Astrocyte (in vitro differentiated cells and primary cell): ENCODE measurements at regions not wholly inside any gene's neighbourhood (a gene's known extent, or its start where the extent isn't known, plus 50 kb on each side); places are given as distances from the start of the nearest gene placed in this dataset.

Experiments
- EZH2 ChIP-seq: IDR thresholded peaks from 2 replicates; pipeline ENCODE4 v1.6.1; 2012; ENCODE audit warnings: mild to moderate bottlenecking, low read length, inconsistent platforms; ENCODE audit not compliant: insufficient read depth
- TF ChIP-seq, protein P1 (sequence below): IDR thresholded peaks from 2 replicates; pipeline ENCODE4 v1.5.1; 2011; ENCODE audit warnings: low read depth, mild to moderate bottlenecking, inconsistent platforms, low read length, moderate library complexity; ENCODE audit not compliant: insufficient read depth

DNA sequence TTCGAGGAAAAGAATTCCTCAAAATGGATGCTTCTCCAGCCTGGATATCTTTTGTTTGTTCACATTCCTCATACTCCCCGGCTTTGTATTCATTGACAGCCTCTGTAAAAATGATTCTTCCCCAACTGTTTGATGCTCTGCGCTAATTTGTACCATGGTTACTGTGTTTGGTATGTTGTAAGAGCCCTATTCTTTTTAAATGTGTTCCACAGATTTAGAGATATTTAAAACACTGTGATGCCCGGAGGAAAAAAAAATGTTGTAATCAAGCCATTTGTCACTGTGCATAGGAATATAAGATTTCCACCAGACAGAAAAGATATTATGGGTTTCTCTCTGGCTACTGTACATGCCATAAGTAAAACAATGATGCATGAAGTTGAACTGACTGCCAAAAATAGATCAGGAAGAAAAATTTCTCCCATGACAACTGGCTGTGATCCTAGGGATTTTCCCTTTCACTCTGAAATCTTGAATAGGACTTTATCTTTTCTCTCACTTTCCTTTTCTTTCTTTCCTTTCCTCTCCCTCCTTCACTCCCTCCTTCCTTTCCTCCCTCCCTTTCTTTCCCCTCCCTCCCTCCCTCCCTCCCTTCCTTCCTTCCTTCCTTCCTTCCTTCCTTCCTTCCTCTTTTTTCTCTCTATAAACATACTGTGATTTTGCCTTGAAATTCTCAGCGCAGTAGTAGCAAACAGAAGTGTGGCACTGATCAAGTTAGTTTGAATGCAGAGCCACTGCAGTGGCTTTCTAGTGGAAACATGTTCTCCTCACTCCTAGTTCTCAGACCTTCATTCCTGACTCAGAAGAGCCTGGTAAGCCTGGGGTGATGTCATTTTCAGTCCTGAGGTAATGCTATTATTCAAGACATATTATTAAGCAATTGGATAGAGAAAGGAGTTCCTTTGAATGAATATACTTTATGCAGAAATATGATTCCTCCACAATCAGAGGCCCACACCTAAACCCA lies 254.9 kb upstream of the TBL1XR1 start:
- TF ChIP-seq, protein P1, sequence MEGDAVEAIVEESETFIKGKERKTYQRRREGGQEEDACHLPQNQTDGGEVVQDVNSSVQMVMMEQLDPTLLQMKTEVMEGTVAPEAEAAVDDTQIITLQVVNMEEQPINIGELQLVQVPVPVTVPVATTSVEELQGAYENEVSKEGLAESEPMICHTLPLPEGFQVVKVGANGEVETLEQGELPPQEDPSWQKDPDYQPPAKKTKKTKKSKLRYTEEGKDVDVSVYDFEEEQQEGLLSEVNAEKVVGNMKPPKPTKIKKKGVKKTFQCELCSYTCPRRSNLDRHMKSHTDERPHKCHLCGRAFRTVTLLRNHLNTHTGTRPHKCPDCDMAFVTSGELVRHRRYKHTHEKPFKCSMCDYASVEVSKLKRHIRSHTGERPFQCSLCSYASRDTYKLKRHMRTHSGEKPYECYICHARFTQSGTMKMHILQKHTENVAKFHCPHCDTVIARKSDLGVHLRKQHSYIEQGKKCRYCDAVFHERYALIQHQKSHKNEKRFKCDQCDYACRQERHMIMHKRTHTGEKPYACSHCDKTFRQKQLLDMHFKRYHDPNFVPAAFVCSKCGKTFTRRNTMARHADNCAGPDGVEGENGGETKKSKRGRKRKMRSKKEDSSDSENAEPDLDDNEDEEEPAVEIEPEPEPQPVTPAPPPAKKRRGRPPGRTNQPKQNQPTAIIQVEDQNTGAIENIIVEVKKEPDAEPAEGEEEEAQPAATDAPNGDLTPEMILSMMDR, result no peak
- TF ChIP-seq EZH2, result no peak
